ENCODE measurements at regions not wholly inside any gene's neighbourhood (a gene's known extent, or its start where the extent isn't known, plus 50 kb on each side); places are given as distances from the start of the nearest gene placed in this dataset.

GRCh38 chr18:29007986-29008654, 831.2 kb upstream of the CDH2 start:
- no peak overlapping the region for H3K27ac ChIP-seq (ENCODE audit: low read length)
- DNase-seq (ENCODE audit: low read depth, low spot score) = no peak
- ChIA-PET CTCF (no interaction called here), POLR2A (interaction anchor here (0.6 kb wide), 1 partner anchor 51 kb away, joined by 4 read pairs; no protein-coding TSS in a partner anchor)
- TF ChIP-seq POLR2AphosphoS5 (IDR thresholded peaks at IDR 0.05; ENCODE audit: low read depth, low read length) (no peak), SIN3A (IDR thresholded peaks at IDR 0.05; ENCODE audit: borderline replicate concordance, insufficient read depth, low read depth, low read length) (no peak), REST (IDR thresholded peaks at IDR 0.05; ENCODE audit: insufficient read depth in 1 of 2, low read depth in 2 of 2, low read length in 1 of 2) (no peak), CTCF (IDR thresholded peaks at IDR 0.05) (no peak), TCF7L2 (IDR thresholded peaks at IDR 0.05; ENCODE audit: low read depth, low read length) (no peak)
- in situ Hi-C loops (cut with HindIII; ENCODE audit: low pct_unique_long_range_greater_than_20kb, low sequenced_read_pairs) = no loop called here
- no TSS peak for BruUV-seq (replicated peaks)
- H3K36me3 ChIP-seq (ENCODE audit: control insufficient read depth, insufficient read depth, low read length) = no peaks in the 10 kb centered on the region
- H3K4me3 ChIP-seq (ENCODE audit: low read depth in 2 of 2, low read length in 2 of 2) = no peak overlapping the region
- no peak for ATAC-seq
- intact Hi-C loops (cut with micrococcal nuclease; ENCODE audit: unreplicated experiment) = no loop called here
- H3K27me3 ChIP-seq (ENCODE audit: control insufficient read depth, insufficient read depth, low read length) = no peaks in the 10 kb centered on the region
- H3K4me1 ChIP-seq (ENCODE audit: control insufficient read depth, insufficient read depth, low read length) = no peaks in the 10 kb centered on the region
- no peaks in the 10 kb centered on the region for H3K9me3 ChIP-seq (ENCODE audit: control insufficient read depth, insufficient read depth, low read depth, low read length)

- Histone ChIP-seq H3K4me3 (ENCODE audit: low read depth in 2 of 2, low read length in 2 of 2) (no peak overlapping the region), H3K4me1 (ENCODE audit: control insufficient read depth, insufficient read depth, low read length) (no peaks in the 10 kb centered on the region), H3K27me3 (ENCODE audit: control insufficient read depth, insufficient read depth, low read length) (no peaks in the 10 kb centered on the region), H3K36me3 (ENCODE audit: control insufficient read depth, insufficient read depth, low read length) (no peaks in the 10 kb centered on the region), H3K9me3 (ENCODE audit: control insufficient read depth, insufficient read depth, low read depth, low read length) (no peaks in the 10 kb centered on the region), H3K27ac (ENCODE audit: low read length) (no peak overlapping the region)
- DNase-seq (ENCODE audit: low read depth, low spot score) (no peak), ATAC-seq (no peak)
- BruUV-seq (replicated peaks) = no TSS peak
- CTCF ChIA-PET = no interaction called here
- intact Hi-C loops (cut with micrococcal nuclease; ENCODE audit: unreplicated experiment) = no loop called here
- POLR2A ChIA-PET = no interaction called here
- in situ Hi-C loops (cut with HindIII; ENCODE audit: low pct_unique_long_range_greater_than_20kb, low sequenced_read_pairs) = no loop called here
- no peak for TF ChIP-seq REST (IDR thresholded peaks at IDR 0.05; ENCODE audit: insufficient read depth in 1 of 2, low read depth in 2 of 2, low read length in 1 of 2)
- TF ChIP-seq CTCF (IDR thresholded peaks at IDR 0.05) = no peak
- no peak for TF ChIP-seq SIN3A (IDR thresholded peaks at IDR 0.05; ENCODE audit: borderline replicate concordance, insufficient read depth, low read depth, low read length)
Measured at GRCh38 chr18:29004921-29005320, 828.0 kb upstream of the CDH2 start.

Data from Panc1 (cell line).